ENCODE measurements at regions not wholly inside any gene's neighbourhood (a gene's known extent, or its start where the extent isn't known, plus 50 kb on each side); places are given as distances from the start of the nearest gene placed in this dataset.
"Not testable (repeated sequence)": the region's sequence is repeated elsewhere in the genome, so short reads cannot be mapped to it uniquely, and the experiment has no call there.

- no peak for DNase-seq
These were observed 116.9 kb downstream of the RND3 start for GRCh38 chr2:150370561-150370960.

GRCh38 chr2:150369862-150370261 is 117.6 kb downstream of the RND3 start:
- DNase-seq, result no peak

- DNase-seq, result no peak
These were observed 129.0 kb downstream of the RND3 start for GRCh38 chr2:150358468-150358807.

- DNase-seq, result no peak
These were observed 129.5 kb downstream of the RND3 start for GRCh38 chr2:150357770-150358467.

- DNase-seq, result no peak
These were observed 132.0 kb downstream of the RND3 start for GRCh38 chr2:150355440-150355839.

GRCh38 chr2:150353376-150353775 is 134.1 kb downstream of the RND3 start:
- DNase-seq, result no peak

GRCh38 chr2:150351922-150352321 is 135.5 kb downstream of the RND3 start:
- DNase-seq, result no peak

- DNase-seq, result peak; percentile 10
These were observed 137.0 kb downstream of the RND3 start for GRCh38 chr2:150350500-150350899.

- peak; percentile 60 for DNase-seq
These were observed 140.7 kb downstream of the RND3 start for GRCh38 chr2:150346806-150347205.

GRCh38 chr2:150341982-150342680 is 145.3 kb downstream of the RND3 start:
- no peak for DNase-seq

- DNase-seq, result no peak
These were observed 147.5 kb downstream of the RND3 start for GRCh38 chr2:150339951-150340350.

- no peak for DNase-seq
These were observed 148.2 kb downstream of the RND3 start for GRCh38 chr2:150339282-150339681.

GRCh38 chr2:150335596-150335995 is 151.9 kb downstream of the RND3 start:
- no peak for DNase-seq

GRCh38 chr2:150332383-150332782 is 155.1 kb downstream of the RND3 start:
- DNase-seq, result no peak

GRCh38 chr2:150327564-150328489 is 159.6 kb downstream of the RND3 start:
- no peak for DNase-seq

- no peak for DNase-seq
These were observed 161.7 kb downstream of the RND3 start for GRCh38 chr2:150325656-150326314.

- not testable (repeated sequence) for DNase-seq
These were observed 164.4 kb downstream of the RND3 start for GRCh38 chr2:150323071-150323470.

GRCh38 chr2:150320608-150321007 is 166.9 kb downstream of the RND3 start:
- no peak for DNase-seq

- DNase-seq, result no peak
These were observed 167.6 kb downstream of the RND3 start for GRCh38 chr2:150319658-150320555.

- no peak for DNase-seq
These were observed 168.4 kb downstream of the RND3 start for GRCh38 chr2:150319085-150319484.

- DNase-seq, result no peak
These were observed 175.2 kb downstream of the RND3 start for GRCh38 chr2:150312271-150312670.
